ENCODE measurements at regions not wholly inside any gene's neighbourhood (a gene's known extent, or its start where the extent isn't known, plus 50 kb on each side); places are given as distances from the start of the nearest gene placed in this dataset.

GRCh38 chr2:4272261-4272858, 569.0 kb downstream of the DCDC2C start:
- no peak for DNase-seq

GRCh38 chr2:4278392-4278791, 575.0 kb downstream of the DCDC2C start:
- no peak for DNase-seq

GRCh38 chr2:4279431-4279830, 576.1 kb downstream of the DCDC2C start:
- DNase-seq: no peak

DNA sequence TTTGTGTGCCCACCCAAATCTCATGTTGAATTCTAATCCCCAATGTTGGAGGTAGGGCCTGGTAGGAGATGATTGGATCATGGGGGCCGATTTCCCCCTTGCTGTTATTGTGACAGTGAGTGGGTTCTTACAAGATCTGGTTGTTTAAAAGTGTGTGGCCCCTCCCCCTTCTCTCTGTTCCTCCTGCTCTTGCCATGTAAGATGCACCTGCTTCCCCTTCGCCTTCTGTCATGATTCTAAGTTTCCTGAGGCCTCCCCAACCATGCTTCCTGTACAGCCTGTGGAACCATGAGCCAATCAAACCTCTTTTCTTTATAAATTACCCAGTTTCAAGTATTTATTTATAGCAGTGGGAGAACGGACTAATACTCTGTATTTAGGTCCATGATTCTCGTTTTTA, 588.1 kb downstream of the DCDC2C start:
- DNase-seq: no peak

- no peak for DNase-seq
Measured at GRCh38 chr2:4295680-4296079, 592.3 kb downstream of the DCDC2C start.

DNA sequence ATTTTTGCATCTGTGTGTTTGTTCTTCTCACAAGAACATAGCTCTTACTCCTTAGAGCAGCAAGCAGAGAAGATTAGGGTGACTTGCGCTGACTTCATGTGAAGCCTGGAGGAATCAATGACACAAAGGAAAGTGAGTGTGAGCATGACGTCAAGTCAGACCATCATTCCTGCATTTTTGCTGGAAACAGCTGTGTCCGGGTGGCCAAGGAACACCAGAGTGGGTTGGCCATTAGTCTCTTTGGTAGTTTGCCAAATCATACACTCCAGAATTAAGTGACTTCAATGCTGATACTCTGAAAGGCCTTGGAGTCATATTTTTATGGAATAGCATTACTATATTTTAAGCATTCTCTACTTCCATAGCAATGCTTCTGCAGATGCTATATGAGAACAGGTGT, 597.2 kb downstream of the DCDC2C start:
- DNase-seq: no peak

DNA sequence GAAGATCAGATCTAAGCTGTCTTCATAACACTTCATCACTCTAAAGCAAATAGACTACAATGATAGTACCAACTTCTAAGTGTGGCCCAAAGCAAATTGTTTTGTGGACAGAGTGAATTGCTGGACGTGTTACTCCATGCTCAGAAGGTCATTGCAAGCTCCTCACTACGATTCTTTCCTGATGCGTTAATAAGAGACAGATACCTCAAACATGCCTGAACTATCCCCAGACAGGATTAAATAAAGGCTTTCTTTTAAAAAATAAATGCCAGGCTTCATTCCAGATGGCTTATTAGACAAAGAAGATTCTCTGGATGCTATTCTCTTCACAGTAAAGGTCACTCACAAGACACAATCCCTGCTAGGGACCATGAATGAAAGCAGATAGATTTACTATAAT, 621.2 kb downstream of the DCDC2C start:
- no peak for DNase-seq

DNA sequence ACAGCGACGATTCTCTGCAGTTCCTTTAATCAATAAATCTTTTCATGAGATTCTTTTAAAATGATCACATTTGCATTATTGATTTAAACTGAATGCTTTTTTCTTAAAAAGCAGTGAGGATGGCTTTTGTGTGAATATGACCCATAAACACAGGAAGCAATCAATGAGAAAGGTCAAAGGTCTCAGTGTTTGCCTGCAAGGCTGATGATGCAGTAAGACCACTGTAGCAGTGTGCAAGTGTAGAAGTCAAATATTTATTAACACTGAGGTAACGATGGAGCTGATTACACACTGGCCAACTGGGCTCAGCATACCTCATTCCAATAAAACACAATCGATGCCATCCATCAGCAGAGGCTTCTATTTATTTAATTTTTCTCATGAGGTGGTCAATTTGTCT, 633.5 kb downstream of the DCDC2C start:
- no peak for DNase-seq

GRCh38 chr2:4338345-4338744, 635.0 kb downstream of the DCDC2C start:
- no peak for DNase-seq

- DNase-seq: no peak
Measured at GRCh38 chr2:4340536-4340935, 637.2 kb downstream of the DCDC2C start.

- DNase-seq: no peak
Measured at GRCh38 chr2:4346628-4347027, 643.3 kb downstream of the DCDC2C start.

DNA sequence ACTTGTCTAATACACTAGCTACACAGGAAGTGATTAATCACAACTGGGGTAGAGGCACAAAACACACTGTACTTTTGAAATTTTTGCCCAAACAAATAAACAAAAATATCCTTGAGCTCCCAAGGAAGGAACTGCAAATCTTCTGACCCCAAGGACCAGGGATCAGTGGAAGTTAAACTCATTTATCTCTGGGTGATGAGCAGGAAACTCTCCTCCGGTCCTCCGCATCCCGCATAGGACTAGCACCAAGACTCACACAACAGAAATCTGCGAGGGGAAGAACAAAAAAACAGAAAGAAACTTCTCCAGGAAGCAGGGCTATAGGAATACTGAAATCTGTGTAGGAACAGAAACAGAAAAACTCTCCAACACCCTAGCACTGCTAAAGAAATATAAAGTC, 650.3 kb downstream of the DCDC2C start:
- DNase-seq: no peak

DNA sequence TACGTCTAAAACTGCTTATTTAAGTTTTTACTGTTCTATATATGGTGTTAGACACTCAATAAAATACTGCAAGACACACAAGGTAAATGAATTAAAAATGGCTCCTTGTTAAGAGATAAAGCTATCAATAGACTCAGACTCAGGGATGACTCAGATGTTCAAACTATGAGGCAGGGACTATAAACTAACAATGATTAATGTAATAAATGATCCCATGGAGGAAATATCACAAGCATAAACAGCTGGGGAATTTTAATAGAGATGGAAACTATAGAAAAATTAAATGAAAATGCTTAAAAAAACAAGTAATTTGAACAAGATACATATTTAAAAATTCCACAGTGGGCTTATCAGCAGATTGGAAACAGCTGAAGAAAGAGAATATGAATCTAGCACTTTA, 650.8 kb downstream of the DCDC2C start:
- no peak for DNase-seq

DNA sequence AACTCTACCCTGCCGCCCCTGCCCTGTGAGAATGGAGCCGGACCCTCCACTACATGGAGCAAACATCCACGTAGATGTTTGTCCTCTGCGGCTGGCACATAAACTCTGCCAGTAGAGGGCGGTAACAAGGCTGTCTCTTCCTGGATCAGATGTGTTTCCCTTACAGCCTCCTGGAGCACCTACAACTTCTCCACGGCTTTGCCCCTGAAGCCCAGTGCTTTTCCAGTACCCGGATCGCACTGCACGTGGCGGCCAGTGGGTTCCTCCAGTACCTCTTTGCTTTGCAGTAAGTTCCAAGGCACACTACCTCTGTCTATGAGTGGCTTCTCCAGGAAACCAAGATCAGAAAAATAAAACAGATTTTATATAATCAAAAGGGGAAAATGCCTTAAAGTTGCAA, 651.3 kb downstream of the DCDC2C start:
- DNase-seq: no peak

DNA sequence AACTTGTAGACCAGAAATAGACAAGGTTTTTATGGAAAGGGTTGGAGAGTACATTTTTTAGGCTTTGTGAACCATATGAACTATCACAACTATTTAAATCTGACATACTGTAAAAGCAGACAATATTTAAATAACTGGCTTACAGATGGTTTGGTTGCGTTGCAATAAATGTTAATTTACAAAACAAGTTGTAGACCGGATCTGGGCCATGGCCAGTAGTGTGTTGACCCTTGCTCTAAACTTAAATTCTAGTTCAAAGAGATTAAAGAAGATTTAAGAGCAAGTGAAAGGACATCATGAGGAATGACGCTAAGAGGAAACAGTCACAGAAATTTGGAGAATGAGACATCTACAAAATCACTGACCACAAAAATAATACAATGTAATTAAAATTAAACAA, 652.7 kb downstream of the DCDC2C start:
- no peak for DNase-seq

DNA sequence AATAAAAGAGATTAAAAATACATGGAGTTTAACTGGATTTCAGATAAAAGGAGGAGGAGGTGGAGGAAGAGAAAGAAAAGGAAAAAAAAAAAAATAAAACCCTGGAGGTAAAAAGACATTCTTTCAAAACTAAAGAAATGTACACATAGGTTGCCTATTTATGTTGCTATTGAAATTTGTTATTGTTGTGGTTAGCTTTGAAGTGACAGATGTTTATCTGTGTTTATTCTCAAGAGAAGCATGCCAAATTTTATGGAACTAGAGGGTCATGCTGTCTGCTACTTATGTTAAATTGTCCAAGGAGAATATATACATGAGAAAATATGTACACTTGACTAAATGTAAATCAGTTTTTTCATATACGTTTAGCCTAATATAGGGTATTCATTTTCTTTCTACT, 653.2 kb downstream of the DCDC2C start:
- no peak for DNase-seq

DNA sequence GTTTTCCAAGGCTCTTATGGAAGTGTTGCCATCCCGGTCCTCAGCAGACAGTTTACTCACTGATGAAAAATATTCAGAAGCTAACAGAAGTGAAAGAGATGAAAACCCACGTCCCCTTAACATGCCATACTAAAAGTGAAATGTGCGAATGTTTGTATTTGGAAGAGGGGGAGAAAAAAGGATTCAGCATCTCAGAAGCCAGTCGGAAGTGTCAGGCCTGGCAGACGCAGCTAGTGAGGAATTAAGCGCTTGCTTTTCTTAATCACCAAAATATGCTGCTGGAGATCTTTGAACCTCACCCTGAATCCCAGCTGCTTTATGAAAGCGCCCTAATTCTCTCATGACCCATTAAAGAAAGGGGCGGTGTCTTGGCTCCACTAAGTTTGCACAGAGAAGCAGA, 653.7 kb downstream of the DCDC2C start:
- DNase-seq: no peak

GRCh38 chr2:4358837-4359236, 655.5 kb downstream of the DCDC2C start:
- no peak for DNase-seq

DNA sequence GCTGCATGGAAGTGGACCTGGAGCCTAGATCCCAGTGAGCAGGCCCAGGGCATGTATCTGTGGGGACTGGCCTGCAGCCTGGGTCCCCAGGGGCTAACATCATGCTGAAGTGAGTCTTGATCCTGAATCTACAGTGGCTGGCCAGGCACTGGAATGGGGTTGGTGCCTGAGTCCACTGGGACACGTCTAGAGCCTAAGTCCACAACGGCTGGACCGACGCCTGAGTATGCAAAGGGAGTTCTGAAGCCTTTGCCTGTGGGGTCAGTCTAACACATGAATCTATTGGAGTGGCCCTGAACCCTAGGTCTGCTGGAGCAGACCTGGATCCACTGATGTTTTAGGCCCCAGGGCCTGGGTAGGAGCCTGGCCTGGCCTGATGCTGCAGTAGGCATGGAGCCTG, 665.5 kb downstream of the DCDC2C start:
- no peak for DNase-seq

GRCh38 chr2:4369826-4370419, 666.5 kb downstream of the DCDC2C start:
- DNase-seq: no peak

DNA sequence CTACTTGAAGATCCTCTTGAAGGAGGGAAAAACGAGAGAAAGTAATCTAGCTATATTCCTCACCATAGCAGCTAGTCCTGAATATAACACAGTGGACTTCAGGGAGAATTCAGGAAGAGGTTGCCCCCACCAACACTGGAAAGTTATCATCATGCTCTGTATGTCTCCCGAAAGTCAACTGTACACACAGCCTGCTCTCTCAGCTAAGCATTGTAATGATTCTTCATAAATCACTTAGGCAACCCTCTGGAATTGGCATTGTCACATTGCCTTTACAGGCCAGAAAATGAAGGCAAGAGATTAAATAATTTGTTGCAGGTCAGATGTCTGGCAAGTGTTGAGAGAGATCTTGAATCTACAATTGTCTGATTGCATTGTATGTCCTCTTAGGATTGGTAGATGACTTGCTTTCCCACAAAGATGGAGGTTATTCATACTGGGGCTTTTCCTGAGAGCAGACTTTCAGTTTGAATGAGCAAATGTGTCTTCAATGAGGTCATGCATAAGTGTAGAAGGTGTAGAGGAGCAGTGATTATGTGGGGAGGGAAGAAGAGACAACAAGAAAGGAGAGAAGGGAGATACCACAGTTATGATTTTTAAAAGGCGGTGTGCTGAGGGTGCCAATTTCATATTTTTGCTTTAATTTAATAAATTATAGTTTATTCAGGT, 667.2 kb downstream of the DCDC2C start:
- DNase-seq: no peak

- no peak for DNase-seq
Measured at GRCh38 chr2:4381049-4381448, 677.7 kb downstream of the DCDC2C start.

GRCh38 chr2:4381773-4382172, 678.4 kb downstream of the DCDC2C start:
- no peak for DNase-seq

- no peak for DNase-seq
Measured at GRCh38 chr2:4391013-4391412, 687.6 kb downstream of the DCDC2C start.

GRCh38 chr2:4404363-4404762, 701.0 kb downstream of the DCDC2C start:
- no peak for DNase-seq

Data from activated CD8-positive, alpha-beta memory T cell treated with anti-CD3 and anti-CD28 coated beads, Interleukin-2, amount 50 U/mL, for 48 hours (primary cell).